ENCODE measurements at regions not wholly inside any gene's neighbourhood (a gene's known extent, or its start where the extent isn't known, plus 50 kb on each side); places are given as distances from the start of the nearest gene placed in this dataset.

DNA sequence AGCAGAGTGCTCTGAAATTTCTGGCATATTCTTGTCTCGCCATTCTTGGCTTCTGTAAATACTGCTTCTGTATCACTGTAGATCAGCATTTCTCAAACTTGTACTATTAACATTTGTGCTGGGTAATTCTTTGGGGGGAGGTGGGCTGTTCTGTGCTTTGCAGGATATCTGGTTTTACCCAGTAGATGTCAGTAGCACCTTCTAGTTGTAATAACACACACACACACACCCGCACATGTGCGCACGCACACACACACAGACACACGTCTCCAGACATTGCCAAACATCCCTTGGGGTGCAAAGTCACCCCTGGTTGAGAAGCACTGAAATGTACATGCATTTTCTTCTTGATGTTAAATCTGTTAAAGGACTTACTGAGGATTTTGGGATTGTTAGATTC is 304.1 kb downstream of the MAT2B start:
- Histone ChIP-seq H3K4me2 (ENCODE audit: low read depth, low read length) (no peak overlapping the region), H3K9me3 (ENCODE audit: low read length) (no peaks in the 10 kb centered on the region), H3K4me3 (replicated peaks in 1 of 3; ENCODE audit: insufficient read depth in 1 of 3, low read depth in 2 of 3, low read length in 3 of 3) (no peak overlapping the region), H3K36me3 (replicated peaks in 1 of 2; ENCODE audit: control insufficient read depth in 1 of 2, insufficient read depth in 2 of 2, low read length in 2 of 2) (no peaks in the 10 kb centered on the region), H3K4me1 (ENCODE audit: insufficient read depth, low read length) (no peaks in the 10 kb centered on the region), H3K79me2 (ENCODE audit: insufficient read depth, low read length) (no peaks in the 10 kb centered on the region), H4K20me1 (ENCODE audit: insufficient read depth, low read length) (no peaks in the 10 kb centered on the region), H2AFZ (ENCODE audit: low read length) (no peak overlapping the region), H3K9ac (ENCODE audit: insufficient read depth, low read depth, low read length) (no peak overlapping the region), H3K27ac (ENCODE audit: extremely low read length, insufficient read depth, low read length) (no peak overlapping the region), H3K27me3 (ENCODE audit: control insufficient read depth in 1 of 2, insufficient read depth in 2 of 2, low read length in 2 of 2) (no peaks in the 10 kb centered on the region)
- BruUV-seq (replicated peaks): no TSS peak
- no peak for ATAC-seq
- WGBS (ENCODE audit: low lambda C conversion rate): 19% methylated on average over 5 of the region's 5 CpGs
- DNase-seq (ENCODE audit: low spot score): no peak
- TF ChIP-seq, protein P1, sequence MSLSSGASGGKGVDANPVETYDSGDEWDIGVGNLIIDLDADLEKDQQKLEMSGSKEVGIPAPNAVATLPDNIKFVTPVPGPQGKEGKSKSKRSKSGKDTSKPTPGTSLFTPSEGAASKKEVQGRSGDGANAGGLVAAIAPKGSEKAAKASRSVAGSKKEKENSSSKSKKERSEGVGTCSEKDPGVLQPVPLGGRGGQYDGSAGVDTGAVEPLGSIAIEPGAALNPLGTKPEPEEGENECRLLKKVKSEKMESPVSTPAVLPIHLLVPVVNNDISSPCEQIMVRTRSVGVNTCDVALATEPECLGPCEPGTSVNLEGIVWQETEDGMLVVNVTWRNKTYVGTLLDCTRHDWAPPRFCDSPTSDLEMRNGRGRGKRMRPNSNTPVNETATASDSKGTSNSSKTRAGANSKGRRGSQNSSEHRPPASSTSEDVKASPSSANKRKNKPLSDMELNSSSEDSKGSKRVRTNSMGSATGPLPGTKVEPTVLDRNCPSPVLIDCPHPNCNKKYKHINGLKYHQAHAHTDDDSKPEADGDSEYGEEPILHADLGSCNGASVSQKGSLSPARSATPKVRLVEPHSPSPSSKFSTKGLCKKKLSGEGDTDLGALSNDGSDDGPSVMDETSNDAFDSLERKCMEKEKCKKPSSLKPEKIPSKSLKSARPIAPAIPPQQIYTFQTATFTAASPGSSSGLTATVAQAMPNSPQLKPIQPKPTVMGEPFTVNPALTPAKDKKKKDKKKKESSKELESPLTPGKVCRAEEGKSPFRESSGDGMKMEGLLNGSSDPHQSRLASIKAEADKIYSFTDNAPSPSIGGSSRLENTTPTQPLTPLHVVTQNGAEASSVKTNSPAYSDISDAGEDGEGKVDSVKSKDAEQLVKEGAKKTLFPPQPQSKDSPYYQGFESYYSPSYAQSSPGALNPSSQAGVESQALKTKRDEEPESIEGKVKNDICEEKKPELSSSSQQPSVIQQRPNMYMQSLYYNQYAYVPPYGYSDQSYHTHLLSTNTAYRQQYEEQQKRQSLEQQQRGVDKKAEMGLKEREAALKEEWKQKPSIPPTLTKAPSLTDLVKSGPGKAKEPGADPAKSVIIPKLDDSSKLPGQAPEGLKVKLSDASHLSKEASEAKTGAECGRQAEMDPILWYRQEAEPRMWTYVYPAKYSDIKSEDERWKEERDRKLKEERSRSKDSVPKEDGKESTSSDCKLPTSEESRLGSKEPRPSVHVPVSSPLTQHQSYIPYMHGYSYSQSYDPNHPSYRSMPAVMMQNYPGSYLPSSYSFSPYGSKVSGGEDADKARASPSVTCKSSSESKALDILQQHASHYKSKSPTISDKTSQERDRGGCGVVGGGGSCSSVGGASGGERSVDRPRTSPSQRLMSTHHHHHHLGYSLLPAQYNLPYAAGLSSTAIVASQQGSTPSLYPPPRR (CRISPR knock-in tag; IDR thresholded peaks at IDR 0.05; ENCODE audit: borderline replicate concordance): no peak
- no peak for FAIRE-seq
- intact Hi-C loops (cut with micrococcal nuclease; ENCODE audit: unreplicated experiment) (no loop called here), in situ Hi-C loops (cut with HindIII; ENCODE audit: extremely low pct_ligation_motif_present, low pct_unique_long_range_greater_than_20kb) (no loop called here)
- POLR2A ChIA-PET: no interaction called here
- CTCF ChIA-PET (ENCODE audit: low intra/inter-chr PET ratio, low total read pairs): no interaction called here

- Histone ChIP-seq H3K27me3 (ENCODE audit: control insufficient read depth in 1 of 2, insufficient read depth in 2 of 2, low read length in 2 of 2) (no peaks in the 10 kb centered on the region), H3K4me1 (ENCODE audit: insufficient read depth, low read length) (no peaks in the 10 kb centered on the region), H3K79me2 (ENCODE audit: insufficient read depth, low read length) (no peaks in the 10 kb centered on the region), H3K4me2 (ENCODE audit: low read depth, low read length) (no peak overlapping the region), H3K4me3 (replicated peaks in 1 of 3; ENCODE audit: insufficient read depth in 1 of 3, low read depth in 2 of 3, low read length in 3 of 3) (no peak overlapping the region), H2AFZ (ENCODE audit: low read length) (no peak overlapping the region), H3K9ac (ENCODE audit: insufficient read depth, low read depth, low read length) (no peak overlapping the region), H3K36me3 (replicated peaks in 1 of 2; ENCODE audit: control insufficient read depth in 1 of 2, insufficient read depth in 2 of 2, low read length in 2 of 2) (no peaks in the 10 kb centered on the region), H3K27ac (ENCODE audit: extremely low read length, insufficient read depth, low read length) (no peak overlapping the region), H4K20me1 (ENCODE audit: insufficient read depth, low read length) (no peaks in the 10 kb centered on the region), H3K9me3 (ENCODE audit: low read length) (no peaks in the 10 kb centered on the region)
- intact Hi-C loops (cut with micrococcal nuclease; ENCODE audit: unreplicated experiment): no loop called here
- no peak for ATAC-seq
- ChIA-PET POLR2A (no interaction called here), CTCF (ENCODE audit: low intra/inter-chr PET ratio, low total read pairs) (no interaction called here)
- no peak for FAIRE-seq
- in situ Hi-C loops (cut with HindIII; ENCODE audit: extremely low pct_ligation_motif_present, low pct_unique_long_range_greater_than_20kb): no loop called here
- TF ChIP-seq ZNF3 (CRISPR knock-in tag; IDR thresholded peaks at IDR 0.05) (no peak), ZBTB8A (CRISPR knock-in tag; IDR thresholded peaks at IDR 0.05; ENCODE audit: borderline replicate concordance, low read depth) (no peak), ZMYM2 (CRISPR knock-in tag; IDR thresholded peaks at IDR 0.05) (no peak), ZNF264 (CRISPR knock-in tag; IDR thresholded peaks at IDR 0.05) (no peak), ZNF205 (CRISPR knock-in tag; IDR thresholded peaks at IDR 0.05) (no peak), FOXM1 (CRISPR knock-in tag; IDR thresholded peaks at IDR 0.05) (no peak), PAWR (CRISPR knock-in tag; IDR thresholded peaks at IDR 0.05; ENCODE audit: borderline replicate concordance) (no peak)
- TF ChIP-seq, protein P2, sequence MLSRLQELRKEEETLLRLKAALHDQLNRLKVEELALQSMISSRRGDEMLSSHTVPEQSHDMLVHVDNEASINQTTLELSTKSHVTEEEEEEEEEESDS (CRISPR knock-in tag; IDR thresholded peaks at IDR 0.05; ENCODE audit: borderline replicate concordance): no peak
- WGBS (ENCODE audit: low lambda C conversion rate): 4% methylated on average over 5 of the region's 5 CpGs
- DNase-seq (ENCODE audit: low spot score): no peak
- no TSS peak for BruUV-seq (replicated peaks)
Observed at GRCh38 chr5:163813900-163814299, 308.5 kb downstream of the MAT2B start.
